HepG2 (cell line): ENCODE measurements at regions not wholly inside any gene's neighbourhood (a gene's known extent, or its start where the extent isn't known, plus 50 kb on each side); places are given as distances from the start of the nearest gene placed in this dataset.

ENCODE experiments used
- ATAC-seq: fragments of 200-7000 bp; cut with Tn5 transposase; 3 replicates; pipeline ENCODE4 v1.9.1; 2020; ENCODE audit warnings: mild to moderate bottlenecking, moderate library complexity
- BruUV-seq: library from RNA; stranded (reverse); fragments of 400-500 nt; replicated peaks from 2 replicates; lab custom pipeline; 2021; lab: Mats Ljungman, UMichigan
- CTCF ChIA-PET: fragments of 300-600 bp; formaldehyde crosslinking; extraction: SDS; loops from one replicate; lab custom pipeline; 2021; ENCODE audit warnings: low total read pairs, inconsistent platforms, low intra/inter-chr PET ratio; lab: Yijun Ruan, JAX
- POLR2A ChIA-PET: fragments of 350-600 bp; sonication (Branson Sonifier 250); formaldehyde crosslinking; loops from one replicate; lab custom pipeline; 2020; ENCODE audit warnings: antibody characterized with exemption, inconsistent platforms; lab: Yijun Ruan, JAX
- DNase-seq: peaks from one replicate; pipeline ENCODE4 v3.0.0-alpha.2; 2015; ENCODE audit warnings: low spot score
- FAIRE-seq: peaks from 3 replicates; lab custom pipeline; 2011; peaks lifted over from hg19 to GRCh38; lab: Jason Lieb, UNC
- H2AFZ ChIP-seq: one replicate; pipeline ENCODE4 v1.6.1; 2011; ENCODE audit warnings: low read length, inconsistent platforms
- H3K27ac ChIP-seq: fragments of 300-600 bp; 3 replicates; pipeline ENCODE4 v1.8.0; 2011; ENCODE audit warnings: mixed run types, mild to moderate bottlenecking, mixed read lengths, low read length, inconsistent platforms; ENCODE audit not compliant: insufficient read depth; ENCODE audit errors: extremely low read length
- H3K27me3 ChIP-seq, 2 experiments: fragments of 200-600 bp in 1 of 2; 2 replicates in 1 of 2; 3 replicates in 1 of 2; pipeline versions ENCODE4 v1.6.0 to v1.8.0; 2011; ENCODE audit warnings: low read length in 2 of 2, mild to moderate bottlenecking in 2 of 2, moderate library complexity in 2 of 2, inconsistent platforms in 1 of 2; ENCODE audit not compliant: insufficient read depth in 2 of 2, control insufficient read depth in 1 of 2
- H3K36me3 ChIP-seq, 2 experiments: fragments of 200-600 bp in 1 of 2; replicated peaks in 1 of 2; 2 replicates in 1 of 2; 3 replicates in 1 of 2; pipeline versions ENCODE4 v1.5.1 to v1.8.0; 2011; ENCODE audit warnings: low read length in 2 of 2, inconsistent platforms in 1 of 2; ENCODE audit not compliant: insufficient read depth in 2 of 2, control insufficient read depth in 1 of 2
- H3K4me1 ChIP-seq: 2 replicates; pipeline ENCODE4 v1.5.1; 2012; ENCODE audit warnings: low read length, inconsistent platforms; ENCODE audit not compliant: insufficient read depth
- H3K4me2 ChIP-seq: 2 replicates; pipeline ENCODE4 v1.6.0; 2011; ENCODE audit warnings: low read depth, low read length, inconsistent platforms
- H3K4me3 ChIP-seq, 3 experiments: fragments of 200-600 bp in 1 of 3; sonication (generic), shearing (Covaris generic) in 1 of 3; replicated peaks in 1 of 3; 2 replicates each; pipeline ENCODE4 v1.5.1; 2011 to 2016; ENCODE audit warnings: low read length in 3 of 3, inconsistent platforms in 2 of 3, low read depth in 2 of 3, mild to moderate bottlenecking in 2 of 3, control low read depth in 1 of 3, mixed read lengths in 1 of 3; ENCODE audit not compliant: insufficient read depth in 1 of 3
- H3K79me2 ChIP-seq: one replicate; pipeline ENCODE4 v1.6.1; 2011; ENCODE audit warnings: low read length, inconsistent platforms; ENCODE audit not compliant: insufficient read depth
- H3K9ac ChIP-seq: 2 replicates; pipeline ENCODE4 v1.6.0; 2011; ENCODE audit warnings: mild to moderate bottlenecking, low read depth, low read length, inconsistent platforms; ENCODE audit not compliant: insufficient read depth
- H3K9me3 ChIP-seq: 2 replicates; pipeline ENCODE4 v1.5.1; 2012; ENCODE audit warnings: mild to moderate bottlenecking, low read length
- H4K20me1 ChIP-seq: 2 replicates; pipeline ENCODE4 v1.6.0; 2011; ENCODE audit warnings: inconsistent platforms, mild to moderate bottlenecking, low read length, moderate library complexity; ENCODE audit not compliant: insufficient read depth
- FOXP1 ChIP-seq, 2 experiments: fragments of 450-650 bp in 1 of 2; IDR thresholded peaks; 2 replicates each; pipeline ENCODE4 v1.6.1; 2017 to 2018; ENCODE audit warnings: antibody characterized with exemption in 1 of 2
- GZF1 ChIP-seq: sonication (generic); formaldehyde crosslinking; IDR thresholded peaks from 2 replicates; pipeline ENCODE4 v1.5.1; 2020; ENCODE audit warnings: mild to moderate bottlenecking, missing genetic modification reagents
- HNRNPUL1 ChIP-seq: fragments of 200-400 bp; formaldehyde crosslinking; IDR thresholded peaks from 2 replicates; pipeline ENCODE4 v1.6.1; 2017; ENCODE audit warnings: low read depth, mild to moderate bottlenecking, low read length, moderate library complexity
- IRX3 ChIP-seq: sonication (generic); formaldehyde crosslinking; IDR thresholded peaks from 2 replicates; pipeline ENCODE4 v1.8.1; 2023; ENCODE audit warnings: mild to moderate bottlenecking, low read depth, missing genetic modification reagents, borderline replicate concordance
- KDM5A ChIP-seq: fragments of 200-600 bp; sonication (generic); IDR thresholded peaks from 2 replicates; pipeline ENCODE4 v1.7.0; 2018; ENCODE audit warnings: antibody characterized with exemption, mild to moderate bottlenecking, low read length, borderline replicate concordance
- MYNN ChIP-seq: sonication (generic); formaldehyde crosslinking; IDR thresholded peaks from 2 replicates; pipeline ENCODE4 v1.4.0; 2020; ENCODE audit warnings: mild to moderate bottlenecking, low read depth, missing genetic modification reagents
- NFYB ChIP-seq: sonication (generic); formaldehyde crosslinking; IDR thresholded peaks from 2 replicates; pipeline ENCODE4 v1.4.0; 2020; ENCODE audit warnings: missing genetic modification reagents
- PAWR ChIP-seq: sonication (generic); formaldehyde crosslinking; IDR thresholded peaks from 2 replicates; pipeline ENCODE4 v1.4.0; 2020; ENCODE audit warnings: missing genetic modification reagents, mild to moderate bottlenecking, borderline replicate concordance
- SMC3 ChIP-seq: IDR thresholded peaks from 2 replicates; pipeline ENCODE4 v1.6.1; 2011; ENCODE audit warnings: low read length, improper control_type of control experiment
- SNRNP70 ChIP-seq: fragments of 200-400 bp; formaldehyde crosslinking; IDR thresholded peaks from 2 replicates; pipeline ENCODE4 v1.6.1; 2017; ENCODE audit warnings: mild to moderate bottlenecking, low read depth, low read length, moderate library complexity
- SRF ChIP-seq: IDR thresholded peaks from 2 replicates; pipeline ENCODE4 v1.6.1; 2011; ENCODE audit warnings: mild to moderate bottlenecking, low read depth, low read length, moderate library complexity
- ZBTB20 ChIP-seq: sonication (generic); formaldehyde crosslinking; IDR thresholded peaks from 2 replicates; pipeline ENCODE4 v1.8.1; 2023; ENCODE audit warnings: missing genetic modification reagents, low read depth, mild to moderate bottlenecking, borderline replicate concordance
- ZBTB21 ChIP-seq: sonication (generic); formaldehyde crosslinking; IDR thresholded peaks from 2 replicates; pipeline ENCODE4 v1.4.0; 2020; ENCODE audit warnings: missing genetic modification reagents
- ZNF124 ChIP-seq: sonication (generic); formaldehyde crosslinking; IDR thresholded peaks from 2 replicates; pipeline ENCODE4 v1.4.0; 2020; ENCODE audit warnings: missing genetic modification reagents
- ZNF75D ChIP-seq: sonication (generic); formaldehyde crosslinking; IDR thresholded peaks from 2 replicates; pipeline ENCODE4 v1.8.1; 2023; ENCODE audit warnings: missing genetic modification reagents, mild to moderate bottlenecking, borderline replicate concordance
- ZSCAN25 ChIP-seq: sonication (generic); formaldehyde crosslinking; IDR thresholded peaks from 2 replicates; pipeline ENCODE4 v1.8.0; 2022; ENCODE audit warnings: mild to moderate bottlenecking, missing genetic modification reagents
- in situ Hi-C: cut with HindIII; loops from 2 replicates; pipeline ENCODE4 v1.10.0; 2017; ENCODE audit warnings: low pct_unique_long_range_greater_than_20kb; ENCODE audit not compliant: extremely low pct_ligation_motif_present
- intact Hi-C: fragments of 100-400 bp; cut with micrococcal nuclease; formaldehyde crosslinking; loops from one replicate; pipeline ENCODE4 v1.10.0; 2022; ENCODE audit not compliant: unreplicated experiment
- TF ChIP-seq, protein P1 (sequence below): IDR thresholded peaks from 2 replicates; pipeline ENCODE4 v1.6.1; 2016
- TF ChIP-seq, protein P2 (sequence below): sonication (generic); formaldehyde crosslinking; IDR thresholded peaks from 2 replicates; pipeline ENCODE4 v1.5.0; 2020; ENCODE audit warnings: missing genetic modification reagents, mild to moderate bottlenecking, borderline replicate concordance

- Histone ChIP-seq H3K9me3 (no peaks in the 10 kb centered on the region), H3K4me1 (no peaks in the 10 kb centered on the region), H3K27me3 (no peaks in the 10 kb centered on the region), H4K20me1 (no peaks in the 10 kb centered on the region), H2AFZ (no peak overlapping the region), H3K4me3 (no peak overlapping the region), H3K79me2 (no peaks in the 10 kb centered on the region), H3K27ac (no peak overlapping the region), H3K9ac (no peak overlapping the region), H3K36me3 (no peaks in the 10 kb centered on the region), H3K4me2 (no peak overlapping the region)
- no peak for TF ChIP-seq SMC3
- TF ChIP-seq MYNN, result no peak
- no peak for TF ChIP-seq FOXP1 (IDR thresholded peaks at IDR 0.05)
- no peak for TF ChIP-seq FOXP1 (CRISPR knock-in tag; IDR thresholded peaks at IDR 0.05)
- no peak for TF ChIP-seq KDM5A
- TF ChIP-seq ZBTB21 (CRISPR knock-in tag), result no peak
- no peak for TF ChIP-seq ZSCAN25 (CRISPR knock-in tag)
- TF ChIP-seq, protein P1, sequence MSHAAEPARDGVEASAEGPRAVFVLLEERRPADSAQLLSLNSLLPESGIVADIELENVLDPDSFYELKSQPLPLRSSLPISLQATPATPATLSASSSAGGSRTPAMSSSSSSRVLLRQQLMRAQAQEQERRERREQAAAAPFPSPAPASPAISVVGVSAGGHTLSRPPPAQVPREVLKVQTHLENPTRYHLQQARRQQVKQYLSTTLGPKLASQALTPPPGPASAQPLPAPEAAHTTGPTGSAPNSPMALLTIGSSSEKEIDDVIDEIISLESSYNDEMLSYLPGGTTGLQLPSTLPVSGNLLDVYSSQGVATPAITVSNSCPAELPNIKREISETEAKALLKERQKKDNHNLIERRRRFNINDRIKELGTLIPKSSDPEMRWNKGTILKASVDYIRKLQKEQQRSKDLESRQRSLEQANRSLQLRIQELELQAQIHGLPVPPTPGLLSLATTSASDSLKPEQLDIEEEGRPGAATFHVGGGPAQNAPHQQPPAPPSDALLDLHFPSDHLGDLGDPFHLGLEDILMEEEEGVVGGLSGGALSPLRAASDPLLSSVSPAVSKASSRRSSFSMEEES (CRISPR knock-in tag), result no peak
- TF ChIP-seq SNRNP70, result no peak
- TF ChIP-seq, protein P2, sequence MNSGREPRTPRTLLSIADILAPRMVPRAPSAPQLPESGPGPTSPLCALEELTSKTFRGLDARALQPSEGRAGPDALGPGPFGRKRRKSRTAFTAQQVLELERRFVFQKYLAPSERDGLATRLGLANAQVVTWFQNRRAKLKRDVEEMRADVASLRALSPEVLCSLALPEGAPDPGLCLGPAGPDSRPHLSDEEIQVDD, result no peak
- TF ChIP-seq IRX3 (CRISPR knock-in tag), result no peak
- no peak for TF ChIP-seq SRF
- no peak for TF ChIP-seq ZNF75D (CRISPR knock-in tag)
- no peak for TF ChIP-seq NFYB (CRISPR knock-in tag)
- TF ChIP-seq GZF1 (CRISPR knock-in tag), result no peak
- TF ChIP-seq ZNF124, result no peak
- TF ChIP-seq PAWR (CRISPR knock-in tag), result no peak
- no peak for TF ChIP-seq ZBTB20 (CRISPR knock-in tag)
- no peak for TF ChIP-seq HNRNPUL1
- no peak for ATAC-seq
- intact Hi-C loops, result no loop called here
- no peak for FAIRE-seq
- ChIA-PET POLR2A (no interaction called here), CTCF (no interaction called here)
- BruUV-seq, result no TSS peak
- in situ Hi-C loops, result loop anchor here (25.0 kb wide), 1 partner anchor 455 kb away; no protein-coding TSS in a partner anchor
- no peak for DNase-seq
Observed at GRCh38 chr12:18857656-18858055, 119.7 kb downstream of the CAPZA3 start.
